ENCODE measurements at regions not wholly inside any gene's neighbourhood (a gene's known extent, or its start where the extent isn't known, plus 50 kb on each side); places are given as distances from the start of the nearest gene placed in this dataset.
A peak's percentile ranks its signal among the peaks of the same experiment; 100 is the strongest.

GRCh38 chr2:225948903-225949302, 549.4 kb downstream of the NYAP2 start:
- DNase-seq (ENCODE audit: low spot score) = no peak

DNA sequence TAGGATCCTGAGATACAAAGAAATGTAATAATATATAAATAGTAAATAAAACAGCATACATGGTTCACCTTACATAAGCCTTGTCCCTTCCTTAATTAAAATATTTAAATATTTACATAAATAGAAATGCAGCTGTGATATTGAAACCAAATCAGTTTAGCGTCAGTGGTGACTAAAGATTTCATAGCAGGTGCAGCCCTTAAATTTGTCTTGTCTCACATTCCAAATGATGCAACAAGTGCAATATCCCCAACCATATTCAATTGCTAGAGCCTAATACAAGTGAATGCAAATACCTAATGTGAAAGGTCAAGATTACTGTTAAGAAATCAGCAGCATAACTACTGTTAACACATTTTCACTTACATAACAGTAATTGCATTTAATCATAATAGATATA, 539.5 kb downstream of the NYAP2 start:
- DNase-seq (ENCODE audit: low spot score) = no peak

GRCh38 chr2:225937625-225938187, 538.2 kb downstream of the NYAP2 start:
- peak; percentile 3 for DNase-seq (ENCODE audit: low spot score)

DNA sequence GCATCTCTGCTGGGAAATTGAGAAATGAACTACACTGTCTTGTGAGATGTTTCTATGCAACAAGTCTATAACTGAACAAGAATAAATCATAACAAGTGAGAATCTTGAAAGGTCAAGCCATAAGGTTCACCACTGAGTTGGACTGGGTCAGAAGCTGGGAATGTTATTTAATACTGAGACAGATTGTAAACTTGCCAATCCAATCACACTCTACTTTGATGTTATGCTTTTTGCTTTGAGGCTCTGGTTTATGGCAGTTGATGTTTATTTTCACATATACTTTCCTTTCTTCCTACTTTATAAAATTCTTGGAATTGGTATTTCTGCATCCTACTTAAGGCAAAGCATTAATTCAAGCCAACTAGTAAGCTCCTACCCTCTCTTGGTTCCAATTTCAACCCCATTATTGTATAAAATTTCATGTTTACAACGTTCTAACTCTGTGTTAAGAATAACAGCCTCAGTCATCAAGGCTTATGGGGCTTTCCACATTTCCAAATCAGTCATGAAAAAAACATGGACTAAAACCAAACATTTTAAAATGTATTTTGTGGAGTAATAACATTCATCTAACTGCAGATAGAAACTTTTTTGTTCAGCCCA, 533.4 kb downstream of the NYAP2 start:
- DNase-seq (ENCODE audit: low spot score) = no peak

DNA sequence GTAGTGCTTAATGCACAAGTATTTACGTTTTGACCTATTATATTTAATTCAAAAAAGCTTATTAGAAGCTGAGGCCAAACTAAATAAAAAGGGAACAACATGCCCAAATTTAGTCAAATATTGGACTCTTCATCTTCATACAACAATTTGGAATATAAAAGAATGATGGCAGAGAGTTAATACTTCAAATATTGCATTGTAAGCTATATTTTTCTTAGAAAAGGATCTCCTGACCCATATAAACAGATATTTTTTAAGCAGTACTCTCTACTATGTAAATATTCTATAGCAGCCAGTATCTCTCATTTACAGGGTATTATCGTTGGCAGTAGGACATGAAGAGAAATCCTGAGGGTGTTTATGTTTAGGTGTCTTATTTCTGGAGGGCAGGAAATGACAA, 531.2 kb downstream of the NYAP2 start:
- DNase-seq (ENCODE audit: low spot score) = no peak

DNA sequence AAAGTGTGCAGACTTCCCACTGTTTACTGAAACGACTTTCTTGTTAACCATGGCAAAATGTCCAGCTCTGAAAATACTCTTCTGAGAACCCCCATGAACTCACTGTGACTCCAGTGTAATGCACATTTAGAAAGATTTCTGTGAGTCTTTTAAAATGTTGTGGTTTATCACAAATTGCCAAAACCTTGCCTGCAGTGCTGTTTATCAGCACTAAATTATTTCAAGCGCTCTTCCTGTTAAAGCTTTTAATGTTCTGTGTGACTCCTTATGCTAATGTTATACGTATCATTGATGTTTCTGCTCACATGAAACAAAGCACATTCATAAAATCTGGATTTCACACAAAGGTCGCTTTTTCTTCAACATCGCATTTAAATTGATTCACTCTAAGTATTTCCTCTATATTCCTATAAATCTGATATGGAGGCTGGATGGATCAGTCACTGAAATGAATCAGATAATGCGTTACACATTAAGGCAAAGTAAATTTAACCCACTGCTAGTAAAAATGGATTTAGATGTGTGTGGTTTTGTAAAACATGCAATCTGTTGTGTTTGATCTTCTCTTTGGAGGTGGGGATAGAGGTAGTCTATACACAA, 521.2 kb downstream of the NYAP2 start:
- no peak for DNase-seq (ENCODE audit: low spot score)

DNA sequence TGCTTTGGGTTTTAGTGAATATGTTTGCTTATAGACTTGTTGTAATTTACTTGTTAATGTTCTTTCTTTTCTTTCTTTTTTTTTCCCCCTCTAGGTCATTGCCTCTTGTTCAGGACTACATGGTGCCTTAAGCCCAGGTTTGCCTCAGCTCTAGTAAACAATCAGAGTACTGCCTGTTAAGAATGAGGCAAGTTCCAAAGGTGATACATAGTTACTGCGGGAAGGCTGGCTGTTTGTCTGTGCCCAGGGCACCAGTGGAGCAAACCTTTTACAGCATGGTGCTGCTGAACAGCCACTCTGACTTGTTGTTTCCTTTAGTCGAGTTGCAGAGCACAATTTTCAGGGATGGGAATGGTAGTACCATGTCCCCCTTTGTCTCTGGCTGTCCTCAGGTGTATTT, 517.2 kb downstream of the NYAP2 start:
- DNase-seq (ENCODE audit: low spot score) = no peak

DNA sequence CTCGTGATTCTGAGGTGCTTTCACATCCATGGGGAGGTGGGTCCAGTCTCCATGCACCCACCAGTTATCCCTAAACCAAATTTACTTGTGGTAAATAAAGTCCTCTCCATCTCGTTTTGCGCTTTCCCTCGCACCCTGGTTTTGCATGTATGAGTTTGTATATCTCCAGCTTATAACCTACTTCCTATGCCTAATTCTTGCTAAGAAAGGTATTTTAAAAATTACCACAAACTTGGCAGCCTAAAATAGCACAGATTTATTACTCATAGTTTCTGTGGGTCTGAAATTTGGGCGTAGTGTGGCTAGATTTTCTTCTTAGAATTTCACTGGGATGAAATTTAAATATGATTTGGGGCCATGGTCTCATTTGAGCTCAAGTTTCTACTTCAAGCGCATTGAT, 511.5 kb downstream of the NYAP2 start:
- no peak for DNase-seq (ENCODE audit: low spot score)

- DNase-seq (ENCODE audit: low spot score) = peak; percentile 48
Observed at GRCh38 chr2:225895126-225895525, 495.6 kb downstream of the NYAP2 start.

DNA sequence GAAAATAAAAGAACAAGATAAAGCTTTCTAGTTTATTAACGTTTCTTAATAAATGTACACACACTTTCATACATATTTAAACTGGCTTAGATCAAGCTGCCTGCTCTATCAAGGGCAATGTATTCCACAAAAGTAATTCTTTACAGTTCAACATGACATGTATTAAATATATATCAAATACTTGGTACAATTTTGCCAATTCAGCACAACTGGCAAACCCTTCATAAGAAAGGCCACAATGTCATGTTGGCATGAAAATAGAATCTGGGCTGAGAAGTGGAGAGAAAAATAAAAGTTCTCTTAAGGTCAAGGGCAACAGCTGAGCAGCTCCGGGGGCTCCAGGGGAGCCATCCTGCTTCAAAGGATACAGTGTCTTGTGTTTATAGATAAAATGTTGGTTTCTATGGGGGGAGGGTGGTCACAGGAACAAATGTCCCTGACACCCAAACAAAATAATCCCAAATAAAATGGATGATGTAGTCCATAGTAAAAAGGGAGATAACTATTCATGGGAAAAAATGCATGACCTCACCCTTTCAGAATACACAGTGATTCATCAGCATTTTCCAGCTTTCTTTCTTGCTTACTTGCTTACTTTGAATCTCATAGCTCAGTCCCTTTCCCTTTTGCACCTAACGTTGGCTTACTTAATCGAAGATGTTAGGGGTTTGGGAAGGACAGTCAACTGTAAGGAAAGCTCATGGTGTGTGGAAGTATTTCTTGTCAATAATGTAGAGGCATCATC, 494.9 kb downstream of the NYAP2 start:
- peak; percentile 85 for DNase-seq (ENCODE audit: low spot score)

- DNase-seq (ENCODE audit: low spot score) = peak; percentile 13
Observed at GRCh38 chr2:225893151-225893550, 493.6 kb downstream of the NYAP2 start.

GRCh38 chr2:225891771-225892170, 492.3 kb downstream of the NYAP2 start:
- DNase-seq (ENCODE audit: low spot score) = no peak

- DNase-seq (ENCODE audit: low spot score) = no peak
Observed at GRCh38 chr2:225891013-225891412, 491.5 kb downstream of the NYAP2 start.

DNA sequence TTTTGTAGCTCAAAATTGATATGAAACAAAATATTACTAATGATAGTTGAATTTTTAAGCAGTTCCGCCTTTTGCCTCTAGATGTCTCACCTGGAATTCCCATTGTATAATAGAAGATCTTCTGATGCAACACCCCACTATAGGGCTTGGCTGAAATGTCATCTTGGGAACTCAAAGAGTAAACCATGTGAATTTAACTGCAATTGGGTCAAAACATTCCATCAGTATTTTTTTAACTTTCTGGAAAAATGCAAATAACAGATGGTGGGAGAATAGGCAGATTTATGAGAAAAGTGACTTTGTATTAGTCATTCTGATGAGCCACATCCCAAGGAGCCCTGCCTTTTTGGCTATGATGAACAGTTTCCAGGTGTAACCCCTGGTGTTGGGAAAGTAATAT, 489.9 kb downstream of the NYAP2 start:
- DNase-seq (ENCODE audit: low spot score) = peak; percentile 53

- DNase-seq (ENCODE audit: low spot score) = no peak
Observed at GRCh38 chr2:225867071-225867470, 467.6 kb downstream of the NYAP2 start.

- no peak for DNase-seq (ENCODE audit: low spot score)
Observed at GRCh38 chr2:225865468-225865867, 466.0 kb downstream of the NYAP2 start.

- no peak for DNase-seq (ENCODE audit: low spot score)
Observed at GRCh38 chr2:225864394-225864793, 464.9 kb downstream of the NYAP2 start.

GRCh38 chr2:225842939-225843338, 443.4 kb downstream of the NYAP2 start:
- DNase-seq (ENCODE audit: low spot score) = no peak

GRCh38 chr2:225841314-225841713, 441.8 kb downstream of the NYAP2 start:
- DNase-seq (ENCODE audit: low spot score) = no peak

- no peak for DNase-seq (ENCODE audit: low spot score)
Observed at GRCh38 chr2:225837328-225837727, 437.8 kb downstream of the NYAP2 start.

GRCh38 chr2:225824748-225825449, 425.4 kb downstream of the NYAP2 start:
- DNase-seq (ENCODE audit: low spot score) = no peak

DNA sequence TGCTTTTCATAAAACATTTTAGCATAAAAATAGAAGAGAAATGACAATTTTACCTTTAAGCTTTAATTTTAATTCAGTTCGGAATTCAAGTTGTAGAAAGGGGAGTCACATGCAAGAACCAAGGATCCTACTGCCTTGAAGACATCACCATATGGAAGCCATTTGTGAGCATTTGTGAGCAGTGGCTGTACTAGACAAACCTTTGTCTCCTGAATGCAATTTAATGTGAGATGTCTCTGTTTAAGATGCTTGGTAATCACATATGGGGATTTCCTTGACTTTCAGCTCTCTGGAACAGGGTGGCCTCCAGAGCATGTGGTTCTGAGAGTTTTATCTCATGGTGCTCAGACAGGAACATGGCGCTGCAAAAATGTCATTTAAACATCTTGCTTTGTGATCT, 421.8 kb downstream of the NYAP2 start:
- no peak for DNase-seq (ENCODE audit: low spot score)

- DNase-seq (ENCODE audit: low spot score) = no peak
Observed at GRCh38 chr2:225820826-225821225, 421.3 kb downstream of the NYAP2 start.

Measured in kidney tubule cell (primary cell).